Upper lobe of left lung (tissue), 6 donors: ENCODE measurements at regions not wholly inside any gene's neighbourhood (a gene's known extent, or its start where the extent isn't known, plus 50 kb on each side); places are given as distances from the start of the nearest gene placed in this dataset.

Source experiments
- ATAC-seq, 2 donors: fragments of 200-7000 bp; cut with Tn5 transposase; one replicate each; pipeline ENCODE4 v1.9.1; 2022; ENCODE audit warnings: mild to moderate bottlenecking in 2 of 2, moderate library complexity in 2 of 2; ENCODE audit not compliant: low FRiP score in 2 of 2
- DNase-seq, 2 donors: peaks; one replicate each; pipeline ENCODE4 v3.0.0-alpha.2; 2019 to 2020
- H3K27ac ChIP-seq, 4 donors: fragments of 200-600 bp; sonication (generic); one replicate each; pipeline ENCODE4 v1.5.1; 2016 to 2019
- H3K27me3 ChIP-seq, 4 donors: fragments of 200-600 bp; sonication (generic); one replicate each; pipeline ENCODE4 v1.5.1; 2017 to 2019
- H3K36me3 ChIP-seq, 4 donors: fragments of 200-600 bp; sonication (generic); one replicate each; pipeline ENCODE4 v1.5.1; 2016 to 2019
- H3K4me1 ChIP-seq, 4 donors: fragments of 200-600 bp; sonication (generic); one replicate each; pipeline ENCODE4 v1.5.1; 2018 to 2019
- H3K4me3 ChIP-seq, 4 donors: fragments of 200-600 bp; sonication (generic); one replicate each; pipeline ENCODE4 v1.5.1; 2017 to 2019; ENCODE audit warnings: mild to moderate bottlenecking in 2 of 4, moderate library complexity in 1 of 4
- H3K9me3 ChIP-seq, 4 donors: fragments of 200-600 bp; sonication (generic); one replicate each; pipeline ENCODE4 v1.5.1; 2018 to 2019
- EP300 ChIP-seq, 4 donors: sonication (generic); formaldehyde crosslinking; IDR thresholded peaks; one replicate each; pipeline ENCODE4 v1.5.1; 2017; ENCODE audit warnings: antibody characterized with exemption in 4 of 4, control low read depth in 2 of 4
- POLR2A ChIP-seq, 4 donors: fragments of 450-650 bp; IDR thresholded peaks; one replicate each; pipeline ENCODE4 v1.5.1; 2016 to 2017; ENCODE audit warnings: antibody characterized with exemption in 4 of 4, mild to moderate bottlenecking in 2 of 4
- POLR2AphosphoS5 ChIP-seq, 2 donors: sonication (generic); formaldehyde crosslinking; IDR thresholded peaks; one replicate each; pipeline ENCODE4 v1.5.1; 2017; ENCODE audit warnings: antibody characterized with exemption in 2 of 2
- WGBS, 2 donors: methylation state at CpG; one replicate each; pipeline ENCODE4 v1.1.5; 2017 to 2018; 5-methylcytosine and 5-hydroxymethylcytosine counted together
- TF ChIP-seq, protein P1 (sequence below), 6 experiments: fragments of 450-650 bp in 4 of 6; fragments of 200-600 bp in 2 of 6; sonication (generic) in 2 of 6; IDR thresholded peaks; one replicate each; pipeline ENCODE4 v1.5.1; 2016 to 2019; ENCODE audit warnings: antibody characterized with exemption in 6 of 6
- donor health status: DM: no; HTN: no; CAD: no; lungs with moderate emphysema.
- donor health status: DM: no; HTN: yes; CAD: no; lungs with severe emphysema.

DNA sequence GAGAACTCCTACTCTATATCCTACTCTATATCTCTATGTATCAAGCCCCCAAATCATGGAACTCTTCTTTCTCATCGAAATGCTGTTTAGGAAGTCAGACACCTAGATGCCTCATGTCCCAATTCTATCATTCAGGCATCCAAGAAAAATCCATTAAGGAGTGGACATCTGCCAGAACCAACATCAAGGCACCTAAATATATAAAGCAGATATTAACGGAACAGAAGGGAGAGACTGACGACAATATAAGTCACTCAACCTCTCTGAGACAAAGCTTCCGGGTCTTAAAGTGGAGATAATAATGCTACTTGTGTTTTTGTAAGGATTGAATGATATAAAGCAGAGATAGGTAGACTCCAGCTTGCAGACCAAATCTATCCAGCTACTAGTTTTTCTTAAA, 241.5 kb downstream of the NFATC2 start:
- Histone ChIP-seq H3K9me3 (no peaks in the 10 kb centered on the region), H3K27me3 (no peaks in the 10 kb centered on the region), H3K36me3 (no peaks in the 10 kb centered on the region), H3K4me1 (no peaks in the 10 kb centered on the region), H3K27ac (no peak overlapping the region), H3K4me3 (no peak overlapping the region)
- DNase-seq: no peak
- WGBS, 2 donors: 91 to 92% methylated on average over 4 of the region's 4 CpGs
- ATAC-seq: no peak
- TF ChIP-seq EP300 (IDR thresholded peaks at IDR 0.05) (no peak), POLR2AphosphoS5 (IDR thresholded peaks at IDR 0.05) (no peak), POLR2A (IDR thresholded peaks at IDR 0.05) (no peak)
- TF ChIP-seq, protein P1, sequence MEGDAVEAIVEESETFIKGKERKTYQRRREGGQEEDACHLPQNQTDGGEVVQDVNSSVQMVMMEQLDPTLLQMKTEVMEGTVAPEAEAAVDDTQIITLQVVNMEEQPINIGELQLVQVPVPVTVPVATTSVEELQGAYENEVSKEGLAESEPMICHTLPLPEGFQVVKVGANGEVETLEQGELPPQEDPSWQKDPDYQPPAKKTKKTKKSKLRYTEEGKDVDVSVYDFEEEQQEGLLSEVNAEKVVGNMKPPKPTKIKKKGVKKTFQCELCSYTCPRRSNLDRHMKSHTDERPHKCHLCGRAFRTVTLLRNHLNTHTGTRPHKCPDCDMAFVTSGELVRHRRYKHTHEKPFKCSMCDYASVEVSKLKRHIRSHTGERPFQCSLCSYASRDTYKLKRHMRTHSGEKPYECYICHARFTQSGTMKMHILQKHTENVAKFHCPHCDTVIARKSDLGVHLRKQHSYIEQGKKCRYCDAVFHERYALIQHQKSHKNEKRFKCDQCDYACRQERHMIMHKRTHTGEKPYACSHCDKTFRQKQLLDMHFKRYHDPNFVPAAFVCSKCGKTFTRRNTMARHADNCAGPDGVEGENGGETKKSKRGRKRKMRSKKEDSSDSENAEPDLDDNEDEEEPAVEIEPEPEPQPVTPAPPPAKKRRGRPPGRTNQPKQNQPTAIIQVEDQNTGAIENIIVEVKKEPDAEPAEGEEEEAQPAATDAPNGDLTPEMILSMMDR (IDR thresholded peaks at IDR 0.05): no peak

DNA sequence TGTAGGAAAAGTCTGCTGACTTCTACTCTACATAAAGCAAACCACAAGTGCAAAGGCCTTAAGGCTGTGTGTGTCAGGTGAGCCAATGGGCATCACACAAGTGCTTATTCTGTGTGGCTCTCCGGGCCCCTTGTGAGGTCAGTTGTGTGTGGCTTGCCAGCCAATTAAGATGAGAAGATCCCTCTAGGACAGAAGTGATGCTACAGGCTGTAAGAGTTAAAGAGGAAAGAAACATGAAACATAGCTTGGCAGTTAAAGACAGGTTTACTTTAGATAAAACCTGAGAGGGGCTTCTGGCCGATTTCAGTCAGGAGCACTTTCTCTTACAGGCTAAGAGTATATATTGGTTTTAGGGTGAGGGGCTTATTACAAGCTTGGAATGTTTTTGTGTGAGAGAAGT, 242.4 kb downstream of the NFATC2 start:
- H3K4me1 ChIP-seq: no peaks in the 10 kb centered on the region
- TF ChIP-seq, protein P1 (IDR thresholded peaks at IDR 0.05): no peak
- no peak for TF ChIP-seq POLR2AphosphoS5 (IDR thresholded peaks at IDR 0.05)
- no peak for TF ChIP-seq EP300 (IDR thresholded peaks at IDR 0.05)
- no peak for TF ChIP-seq POLR2A (IDR thresholded peaks at IDR 0.05)
- DNase-seq: no peak
- H3K4me3 ChIP-seq: no peak overlapping the region
- no peak for ATAC-seq
- no peaks in the 10 kb centered on the region for H3K36me3 ChIP-seq
- no peaks in the 10 kb centered on the region for H3K27me3 ChIP-seq
- no peak overlapping the region for H3K27ac ChIP-seq
- H3K9me3 ChIP-seq: no peaks in the 10 kb centered on the region
- 78 to 79% methylated on average over 2 of the region's 2 CpGs for WGBS, 2 donors

DNA sequence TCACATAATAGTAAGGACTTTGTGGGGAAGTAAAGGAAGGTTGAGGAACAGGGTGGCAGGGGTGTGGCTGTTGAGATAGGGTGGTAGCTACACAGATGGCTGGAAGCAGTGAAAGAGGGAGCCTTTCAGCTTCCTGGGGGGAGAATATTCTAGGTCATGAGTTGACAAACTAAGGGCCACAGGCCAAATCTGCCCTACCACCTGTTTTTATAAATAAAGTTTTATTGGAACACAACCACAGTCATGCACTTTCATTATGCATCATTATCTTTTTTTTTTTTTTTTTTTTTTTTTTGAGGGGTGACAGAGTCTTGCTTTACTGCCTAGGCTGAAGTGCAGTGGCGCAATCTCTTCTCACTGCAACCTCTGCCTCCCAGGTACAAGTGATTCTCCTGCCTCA, 243.1 kb downstream of the NFATC2 start:
- ATAC-seq (no peak), DNase-seq (no peak)
- no peaks in the 10 kb centered on the region for H3K36me3 ChIP-seq
- H3K4me3 ChIP-seq: no peak overlapping the region
- TF ChIP-seq, protein P1 (IDR thresholded peaks at IDR 0.05): no peak
- TF ChIP-seq POLR2A (IDR thresholded peaks at IDR 0.05): no peak
- TF ChIP-seq POLR2AphosphoS5 (IDR thresholded peaks at IDR 0.05): no peak
- no peak overlapping the region for H3K27ac ChIP-seq
- no peaks in the 10 kb centered on the region for H3K4me1 ChIP-seq
- H3K27me3 ChIP-seq: no peaks in the 10 kb centered on the region
- WGBS, 2 donors: 89 to 100% methylated on average over 1 of the region's 1 CpG
- H3K9me3 ChIP-seq: no peaks in the 10 kb centered on the region

DNA sequence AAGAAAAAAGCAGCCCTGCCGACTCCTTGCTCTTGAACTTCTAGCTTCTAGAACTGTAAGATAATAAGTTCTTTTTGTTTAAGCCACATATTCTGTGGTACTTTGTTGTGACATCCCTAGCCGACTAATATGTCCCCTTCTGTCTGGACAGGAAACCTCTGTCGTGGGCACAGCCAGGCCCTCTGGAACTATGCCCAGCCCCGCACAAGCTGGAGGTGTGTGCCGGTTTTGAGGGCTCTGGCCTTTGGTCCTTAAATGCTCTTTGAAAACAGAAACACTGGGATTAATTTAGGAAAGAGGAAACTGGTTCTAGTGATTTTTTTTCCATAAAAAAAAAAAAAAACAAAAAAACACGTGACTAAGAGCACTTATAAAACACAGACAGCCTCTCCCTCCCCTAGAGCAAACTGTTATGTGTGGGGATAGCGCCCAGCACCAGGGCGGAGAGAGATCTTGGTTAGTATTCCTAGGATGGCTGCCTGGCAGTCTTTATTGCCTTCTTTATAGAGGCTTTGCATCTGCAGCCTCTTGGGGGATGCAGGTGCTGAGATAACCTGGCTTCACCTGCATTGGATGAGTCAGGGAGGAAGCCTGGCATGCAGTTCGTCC, 244.3 kb downstream of the NFATC2 start:
- TF ChIP-seq, protein P1 (IDR thresholded peaks at IDR 0.05): no peak
- Histone ChIP-seq H3K4me3 (no peak overlapping the region), H3K4me1 (no peaks in the 10 kb centered on the region), H3K27me3 (no peaks in the 10 kb centered on the region), H3K36me3 (no peaks in the 10 kb centered on the region), H3K27ac (no peak overlapping the region), H3K9me3 (no peaks in the 10 kb centered on the region)
- DNase-seq: no peak
- WGBS, 2 donors: 59 to 60% methylated on average over 8 to 9 of the region's 9 CpGs
- ATAC-seq: no peak

DNA sequence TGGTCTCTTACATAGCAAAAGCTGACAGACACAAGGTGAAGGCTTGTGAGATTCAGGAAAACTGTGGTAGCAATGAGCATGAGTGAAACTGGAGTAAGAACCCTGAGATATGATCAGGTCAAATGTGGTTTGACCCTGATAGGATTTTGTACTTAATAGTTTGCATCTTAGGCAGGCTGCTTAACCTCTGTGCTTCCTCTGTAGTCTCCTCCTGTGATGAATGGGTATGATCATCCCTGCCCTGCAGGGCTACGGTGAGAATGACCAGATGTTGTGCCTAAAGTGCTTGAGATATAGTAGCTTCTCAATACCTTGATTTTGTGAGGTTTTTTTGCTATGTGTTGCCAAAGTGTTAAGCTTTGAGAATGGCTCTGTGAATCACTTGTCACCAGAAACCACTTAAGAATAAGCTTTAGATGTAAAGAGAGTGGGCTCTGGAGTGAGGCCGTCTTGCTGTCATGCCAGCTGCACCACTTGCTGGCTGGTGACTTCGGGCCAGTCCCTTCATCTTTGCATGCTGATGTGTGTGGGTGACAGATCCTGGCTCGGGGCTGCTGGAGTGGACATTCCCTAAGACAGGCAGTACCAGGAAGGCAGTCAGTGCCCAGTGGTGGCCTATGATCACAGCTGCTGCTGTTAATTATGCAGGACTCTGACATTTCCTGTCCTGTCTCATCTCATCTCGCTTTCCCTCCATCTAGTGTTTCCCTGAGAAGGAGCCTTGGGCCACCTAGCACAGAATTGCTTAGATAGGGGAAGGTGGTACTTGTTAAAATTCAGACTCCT, 254.7 kb downstream of the NFATC2 start:
- Histone ChIP-seq H3K27ac (no peak overlapping the region), H3K36me3 (no peaks in the 10 kb centered on the region), H3K4me1 (no peaks in the 10 kb centered on the region), H3K4me3 (no peak overlapping the region), H3K9me3 (no peaks in the 10 kb centered on the region), H3K27me3 (no peaks in the 10 kb centered on the region)
- no peak for TF ChIP-seq POLR2A (IDR thresholded peaks at IDR 0.05)
- TF ChIP-seq, protein P1 (IDR thresholded peaks at IDR 0.05): no peak
- no peak for TF ChIP-seq EP300 (IDR thresholded peaks at IDR 0.05)
- no peak for TF ChIP-seq POLR2AphosphoS5 (IDR thresholded peaks at IDR 0.05)
- ATAC-seq (no peak), DNase-seq (no peak)
- 74 to 78% methylated on average over 5 of the region's 5 CpGs for WGBS, 2 donors
